Mesodermal cell (in vitro differentiated cells): ENCODE measurements at regions not wholly inside any gene's neighbourhood (a gene's known extent, or its start where the extent isn't known, plus 50 kb on each side); places are given as distances from the start of the nearest gene placed in this dataset.

Experiments used
- H3K27ac ChIP-seq: 2 replicates; pipeline ENCODE4 v1.7.0; 2013; ENCODE audit warnings: mild to moderate bottlenecking, low read depth, low read length, moderate library complexity; ENCODE audit not compliant: severe bottlenecking
- H3K36me3 ChIP-seq: 2 replicates; pipeline ENCODE4 v1.7.1; 2013; ENCODE audit warnings: mild to moderate bottlenecking, low read length, moderate library complexity; ENCODE audit not compliant: control insufficient read depth, insufficient read depth
- H3K4me1 ChIP-seq: one replicate; pipeline ENCODE4 v1.7.1; 2013; ENCODE audit warnings: mild to moderate bottlenecking, low read length; ENCODE audit not compliant: insufficient read depth, control insufficient read depth, poor library complexity, severe bottlenecking
- H3K4me3 ChIP-seq: 2 replicates; pipeline ENCODE4 v1.7.0; 2013; ENCODE audit warnings: low read length, control low read depth, mild to moderate bottlenecking; ENCODE audit not compliant: insufficient read depth, poor library complexity, severe bottlenecking; ENCODE audit errors: extremely low read depth
- H3K9me3 ChIP-seq: 2 replicates; pipeline ENCODE4 v1.7.1; 2013; ENCODE audit warnings: mild to moderate bottlenecking, low read length, moderate library complexity; ENCODE audit not compliant: control insufficient read depth
- WGBS, 2 experiments: methylation state at CpG; one replicate each; pipeline ENCODE4 v1.1.5; 2013; ENCODE audit warnings: missing lambda C conversion rate in 2 of 2; ENCODE audit not compliant: insufficient coverage in 2 of 2; 5-methylcytosine and 5-hydroxymethylcytosine counted together

DNA sequence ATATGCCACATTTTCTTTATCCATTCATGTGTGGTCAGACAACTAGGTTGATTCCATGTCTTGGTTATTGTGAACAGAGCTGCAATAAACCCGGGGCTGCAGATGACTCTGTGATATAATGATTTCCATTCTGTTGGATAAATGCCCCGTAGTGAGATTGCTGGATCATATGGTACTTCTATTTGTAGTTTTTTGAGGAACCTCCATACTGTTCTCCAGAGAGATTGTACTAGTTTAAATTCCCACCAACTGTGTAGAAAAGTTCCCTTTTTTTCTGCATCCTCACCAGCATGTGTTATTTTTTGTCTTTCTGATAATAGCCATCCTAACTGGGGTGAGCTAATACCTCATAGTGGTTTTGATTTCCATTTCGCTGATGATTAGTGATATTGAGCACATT lies 62.2 kb upstream of the MAP3K4 start:
- Histone ChIP-seq H3K9me3 (no peaks in the 10 kb centered on the region), H3K27ac (no peak overlapping the region), H3K4me1 (no peaks in the 10 kb centered on the region), H3K36me3 (no peaks in the 10 kb centered on the region), H3K4me3 (no peak overlapping the region)
- WGBS, 2 experiments, result 84 to 88% methylated on average over 1 to 3 of the region's 3 CpGs

DNA sequence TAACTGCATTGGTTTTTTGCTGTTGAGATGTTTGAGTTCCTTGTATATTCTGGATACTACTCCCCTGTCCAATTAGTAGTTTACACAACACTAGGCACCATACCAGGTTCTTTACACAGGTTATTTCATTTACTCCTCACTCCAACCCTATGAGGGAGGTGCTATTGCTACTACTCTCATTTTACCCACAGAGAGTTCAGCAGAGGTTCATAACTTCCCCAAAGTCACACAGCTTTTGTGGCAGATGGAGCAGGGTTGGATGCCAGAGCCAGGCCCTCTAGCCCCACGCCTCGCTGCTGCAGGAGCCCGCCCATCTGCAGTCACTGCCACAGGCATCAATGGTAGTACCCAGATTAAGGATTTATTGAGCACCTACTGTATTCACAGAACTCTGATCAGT lies 61.7 kb upstream of the MAP3K4 start:
- Histone ChIP-seq H3K27ac (no peak overlapping the region), H3K36me3 (no peaks in the 10 kb centered on the region), H3K4me1 (no peaks in the 10 kb centered on the region), H3K4me3 (no peak overlapping the region), H3K9me3 (no peaks in the 10 kb centered on the region)
- 79 to 100% methylated on average over 1 to 3 of the region's 3 CpGs for WGBS, 2 experiments

DNA sequence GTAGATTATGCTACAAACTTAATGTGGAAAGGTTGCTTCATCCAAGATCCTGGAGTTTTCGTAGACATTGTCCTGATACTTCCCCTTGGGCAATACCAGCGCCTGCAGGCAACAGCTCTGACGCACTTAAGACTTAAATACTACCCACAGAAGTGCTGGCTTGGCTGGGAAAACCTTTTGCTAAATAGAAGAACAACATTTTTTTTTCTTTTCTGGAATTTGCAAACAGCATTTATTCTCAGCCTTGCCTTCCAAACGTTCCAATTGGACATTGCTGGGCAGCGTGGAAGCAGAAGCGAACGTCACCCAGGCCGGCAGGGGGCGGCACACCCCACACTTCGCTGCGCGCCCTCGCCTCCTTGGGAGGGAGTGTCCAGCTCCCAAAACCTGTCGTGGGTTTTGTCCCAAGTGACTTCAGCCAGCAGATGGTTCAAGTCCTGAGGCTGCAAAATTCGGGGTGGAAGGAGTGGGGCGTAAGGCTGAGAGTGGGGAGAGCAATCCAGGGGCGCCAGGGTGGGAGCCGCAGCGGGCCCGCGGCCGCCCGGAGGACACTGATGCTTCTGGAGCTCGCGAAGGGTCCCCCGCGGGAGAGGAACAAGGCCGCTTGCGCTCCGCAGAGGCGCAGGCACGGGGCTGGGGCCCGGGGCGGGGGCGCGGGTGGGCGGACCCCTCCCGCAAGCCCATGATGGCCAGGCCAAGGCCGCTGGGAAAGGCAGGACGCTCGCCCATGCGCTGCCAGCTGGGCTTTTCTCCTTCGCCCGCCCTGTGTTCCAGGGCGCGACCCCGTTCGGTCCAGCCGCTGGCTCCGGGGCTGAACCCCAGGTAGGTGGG lies 60.8 kb upstream of the MAP3K4 start:
- WGBS, 2 experiments, result 4 to 7% methylated on average over 41 to 44 of the region's 50 CpGs
- no peaks in the 10 kb centered on the region for H3K9me3 ChIP-seq
- no peaks in the 10 kb centered on the region for H3K4me1 ChIP-seq
- no peaks in the 10 kb centered on the region for H3K36me3 ChIP-seq
- H3K4me3 ChIP-seq, result peak overlapping the region; percentile 48
- no peak overlapping the region for H3K27ac ChIP-seq

DNA sequence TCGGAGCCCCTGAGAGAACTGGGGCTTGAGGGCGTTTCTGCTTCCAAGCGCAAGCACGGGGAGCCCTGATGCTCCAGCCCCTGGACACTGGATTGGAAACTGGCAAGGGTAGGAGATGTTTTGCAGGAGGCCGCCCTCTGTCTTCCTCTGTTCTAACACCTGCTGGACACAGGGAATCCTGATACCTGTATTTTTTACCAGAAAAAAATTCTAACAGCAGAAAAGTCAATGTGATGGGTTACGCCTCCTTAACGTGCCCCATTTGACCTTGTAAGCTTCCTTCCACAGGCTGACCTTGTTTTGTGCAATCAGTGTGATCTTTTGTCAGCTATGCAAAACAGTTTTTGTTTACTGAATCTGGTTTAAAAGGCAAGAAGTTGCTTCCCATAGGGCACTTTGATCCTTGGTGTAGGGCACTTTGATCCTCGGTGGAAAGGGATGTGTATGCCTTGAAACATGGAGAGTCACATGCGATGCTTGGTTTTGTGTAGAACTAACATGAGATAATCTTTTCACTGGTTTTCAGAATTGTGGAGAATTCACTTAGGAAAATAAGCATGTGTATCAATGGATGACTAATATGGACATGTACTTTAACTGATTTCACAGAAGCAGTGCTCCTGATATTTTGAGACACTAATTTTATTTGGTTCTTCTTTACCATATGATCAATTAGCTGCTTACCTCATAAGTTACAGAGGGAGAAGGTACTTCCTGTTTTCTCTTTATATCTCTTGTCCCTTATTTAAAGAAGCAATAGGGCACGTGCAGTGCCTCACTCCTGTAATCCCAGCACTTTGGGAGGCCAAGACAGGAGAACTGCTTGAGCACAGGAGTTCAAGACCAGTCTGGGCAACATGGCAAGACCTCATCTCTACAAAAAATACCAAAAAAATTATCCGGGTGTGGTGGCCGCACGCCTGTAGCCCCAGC lies 59.9 kb upstream of the MAP3K4 start:
- no peaks in the 10 kb centered on the region for H3K9me3 ChIP-seq
- 38 to 61% methylated on average over 8 to 11 of the region's 13 CpGs for WGBS, 2 experiments
- H3K27ac ChIP-seq, result no peak overlapping the region
- no peaks in the 10 kb centered on the region for H3K4me1 ChIP-seq
- no peaks in the 10 kb centered on the region for H3K36me3 ChIP-seq
- peak overlapping the region; percentile 48 for H3K4me3 ChIP-seq

DNA sequence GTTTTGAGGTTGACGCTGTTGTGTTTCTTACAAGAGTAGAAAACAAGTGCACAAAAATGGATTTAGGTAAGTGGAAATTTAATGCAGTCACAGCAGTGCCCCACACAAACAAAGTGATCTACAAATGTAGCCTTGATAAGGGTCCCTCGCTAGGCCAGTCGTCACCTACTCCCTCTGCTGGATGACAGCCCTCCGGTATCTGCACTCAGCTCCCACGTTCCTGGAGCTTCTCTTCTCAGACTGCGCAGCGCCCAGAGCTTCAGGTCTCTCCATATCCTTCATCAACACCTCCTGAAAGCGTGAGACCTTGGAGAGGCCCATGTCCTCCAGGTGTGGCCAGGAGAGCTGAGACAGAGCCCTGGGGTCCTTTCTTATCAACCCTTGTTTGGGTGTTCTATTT lies 58.3 kb upstream of the MAP3K4 start:
- Histone ChIP-seq H3K27ac (no peak overlapping the region), H3K4me1 (no peaks in the 10 kb centered on the region), H3K36me3 (no peaks in the 10 kb centered on the region), H3K9me3 (no peaks in the 10 kb centered on the region), H3K4me3 (no peak overlapping the region)
- WGBS, 2 experiments, result 63 to 65% methylated on average over 5 to 7 of the region's 8 CpGs

DNA sequence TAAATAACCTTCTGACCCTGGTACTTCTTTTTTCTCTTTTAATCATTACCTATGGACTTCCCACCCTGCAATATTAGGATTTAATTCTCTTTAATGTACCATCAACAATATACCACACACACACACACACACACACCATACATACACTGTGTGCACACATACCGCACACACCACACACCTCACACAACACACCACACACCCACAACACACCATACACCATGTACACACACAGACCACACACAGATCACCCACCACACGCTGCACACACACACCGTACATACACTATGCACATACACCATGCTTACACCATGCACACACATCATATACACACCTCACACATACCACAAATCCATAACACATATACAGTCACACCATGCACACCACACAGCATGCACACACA lies 57.4 kb upstream of the MAP3K4 start:
- WGBS, 2 experiments, result 86 to 95% methylated on average over 2 to 3 of the region's 3 CpGs
- no peak overlapping the region for H3K4me3 ChIP-seq
- no peak overlapping the region for H3K27ac ChIP-seq
- H3K36me3 ChIP-seq, result no peaks in the 10 kb centered on the region
- no peaks in the 10 kb centered on the region for H3K9me3 ChIP-seq
- H3K4me1 ChIP-seq, result no peaks in the 10 kb centered on the region

DNA sequence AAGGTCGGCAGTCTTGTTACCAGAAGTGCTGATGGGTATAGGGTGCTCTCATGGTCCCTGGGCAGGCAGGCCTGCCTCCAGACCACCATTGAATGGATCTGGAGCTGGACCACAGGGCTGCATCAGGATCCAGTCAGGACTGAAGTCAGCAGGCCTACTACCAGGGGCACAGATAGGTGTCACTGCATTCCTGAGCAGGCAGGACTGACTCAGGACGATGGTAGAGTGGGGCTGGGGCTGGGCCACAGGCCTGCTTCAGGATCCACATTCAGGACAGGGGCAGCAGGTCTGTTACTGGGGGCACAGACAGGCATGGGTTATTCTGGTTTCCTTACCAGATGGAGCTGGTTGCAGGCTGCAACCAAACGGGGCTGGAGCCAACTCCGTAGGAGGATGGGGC lies 51.4 kb upstream of the MAP3K4 start:
- WGBS, 2 experiments, result 87 to 88% methylated on average over 4 of the region's 4 CpGs
- Histone ChIP-seq H3K36me3 (no peaks in the 10 kb centered on the region), H3K4me3 (no peak overlapping the region), H3K9me3 (no peaks in the 10 kb centered on the region), H3K4me1 (no peaks in the 10 kb centered on the region), H3K27ac (no peak overlapping the region)
